ENCODE measurements at regions not wholly inside any gene's neighbourhood (a gene's known extent, or its start where the extent isn't known, plus 50 kb on each side); places are given as distances from the start of the nearest gene placed in this dataset.

DNA sequence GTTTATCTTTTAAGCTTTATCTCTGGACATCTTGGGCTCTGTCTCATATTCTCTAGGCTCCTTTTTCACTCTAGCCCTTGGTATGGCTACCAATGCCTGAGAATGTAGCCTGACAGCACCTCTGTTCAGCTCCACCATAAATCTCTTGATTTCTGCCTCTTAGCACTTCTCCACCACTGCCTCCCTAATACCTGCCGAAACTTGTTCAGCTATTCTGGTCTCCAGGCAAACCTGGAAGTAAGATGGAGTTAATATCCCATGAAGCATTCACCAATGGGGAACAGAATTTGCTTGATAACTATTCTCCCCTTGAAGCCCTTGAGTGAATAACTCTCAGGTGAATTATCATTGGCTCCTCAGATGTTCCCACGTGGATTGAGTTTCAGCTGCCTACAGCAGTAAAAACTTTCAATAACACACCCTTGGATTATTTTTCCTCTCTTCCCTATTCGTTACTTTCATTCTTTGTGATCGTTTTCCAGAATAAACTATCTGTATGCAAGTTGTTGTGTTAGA lies 145.6 kb downstream of the EVA1A start:
- no peak for TF ChIP-seq POLR2A (IDR thresholded peaks at IDR 0.05)
- TF ChIP-seq, protein P1, sequence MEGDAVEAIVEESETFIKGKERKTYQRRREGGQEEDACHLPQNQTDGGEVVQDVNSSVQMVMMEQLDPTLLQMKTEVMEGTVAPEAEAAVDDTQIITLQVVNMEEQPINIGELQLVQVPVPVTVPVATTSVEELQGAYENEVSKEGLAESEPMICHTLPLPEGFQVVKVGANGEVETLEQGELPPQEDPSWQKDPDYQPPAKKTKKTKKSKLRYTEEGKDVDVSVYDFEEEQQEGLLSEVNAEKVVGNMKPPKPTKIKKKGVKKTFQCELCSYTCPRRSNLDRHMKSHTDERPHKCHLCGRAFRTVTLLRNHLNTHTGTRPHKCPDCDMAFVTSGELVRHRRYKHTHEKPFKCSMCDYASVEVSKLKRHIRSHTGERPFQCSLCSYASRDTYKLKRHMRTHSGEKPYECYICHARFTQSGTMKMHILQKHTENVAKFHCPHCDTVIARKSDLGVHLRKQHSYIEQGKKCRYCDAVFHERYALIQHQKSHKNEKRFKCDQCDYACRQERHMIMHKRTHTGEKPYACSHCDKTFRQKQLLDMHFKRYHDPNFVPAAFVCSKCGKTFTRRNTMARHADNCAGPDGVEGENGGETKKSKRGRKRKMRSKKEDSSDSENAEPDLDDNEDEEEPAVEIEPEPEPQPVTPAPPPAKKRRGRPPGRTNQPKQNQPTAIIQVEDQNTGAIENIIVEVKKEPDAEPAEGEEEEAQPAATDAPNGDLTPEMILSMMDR (IDR thresholded peaks at IDR 0.05): no peak
